ENCODE measurements at regions not wholly inside any gene's neighbourhood (a gene's known extent, or its start where the extent isn't known, plus 50 kb on each side); places are given as distances from the start of the nearest gene placed in this dataset.

DNA sequence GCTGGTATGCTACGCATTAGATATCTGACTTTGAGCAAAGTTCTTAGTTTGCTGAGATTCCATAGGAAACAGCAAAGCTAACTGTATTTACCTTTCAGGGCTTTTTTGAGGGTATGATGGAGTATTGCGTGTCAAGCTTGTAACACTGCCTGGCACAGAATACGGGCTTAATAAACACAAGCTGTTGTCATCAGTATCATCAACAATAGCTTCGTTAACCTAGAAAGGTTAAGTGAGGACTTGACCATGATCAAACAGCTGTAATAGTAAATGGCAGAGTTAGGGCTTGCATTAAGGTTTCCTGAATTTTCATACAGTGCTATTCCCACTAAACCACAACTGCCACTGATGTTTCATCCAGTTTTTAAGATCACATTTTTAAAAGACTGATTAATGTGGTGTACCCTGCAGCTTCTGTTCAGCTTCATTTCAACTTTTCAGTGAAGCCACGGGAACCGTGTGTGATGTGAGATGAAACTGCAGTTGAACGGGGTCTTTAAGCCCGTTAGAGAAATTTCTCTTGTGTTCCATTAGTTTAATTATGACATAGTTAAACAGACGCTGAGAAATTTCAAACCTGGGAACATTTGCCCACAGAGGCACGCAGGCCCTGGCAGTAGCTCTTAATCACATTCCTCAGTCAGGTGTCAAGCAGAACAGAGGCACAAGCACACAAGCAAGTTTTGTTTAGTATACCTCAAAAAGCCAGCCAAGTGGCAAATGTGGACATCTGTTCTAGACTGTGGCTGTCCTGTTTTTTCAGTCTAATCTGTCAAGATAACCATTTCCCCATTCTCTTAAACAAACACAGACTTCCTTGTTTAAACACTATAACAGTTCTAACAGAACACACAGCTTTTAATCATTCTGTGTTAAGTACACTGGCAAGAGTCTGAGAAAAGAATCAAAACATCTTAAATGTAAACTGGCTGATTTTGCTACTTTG lies 147.1 kb downstream of the ZNF608 start (continued):
- TF ChIP-seq, protein P1, sequence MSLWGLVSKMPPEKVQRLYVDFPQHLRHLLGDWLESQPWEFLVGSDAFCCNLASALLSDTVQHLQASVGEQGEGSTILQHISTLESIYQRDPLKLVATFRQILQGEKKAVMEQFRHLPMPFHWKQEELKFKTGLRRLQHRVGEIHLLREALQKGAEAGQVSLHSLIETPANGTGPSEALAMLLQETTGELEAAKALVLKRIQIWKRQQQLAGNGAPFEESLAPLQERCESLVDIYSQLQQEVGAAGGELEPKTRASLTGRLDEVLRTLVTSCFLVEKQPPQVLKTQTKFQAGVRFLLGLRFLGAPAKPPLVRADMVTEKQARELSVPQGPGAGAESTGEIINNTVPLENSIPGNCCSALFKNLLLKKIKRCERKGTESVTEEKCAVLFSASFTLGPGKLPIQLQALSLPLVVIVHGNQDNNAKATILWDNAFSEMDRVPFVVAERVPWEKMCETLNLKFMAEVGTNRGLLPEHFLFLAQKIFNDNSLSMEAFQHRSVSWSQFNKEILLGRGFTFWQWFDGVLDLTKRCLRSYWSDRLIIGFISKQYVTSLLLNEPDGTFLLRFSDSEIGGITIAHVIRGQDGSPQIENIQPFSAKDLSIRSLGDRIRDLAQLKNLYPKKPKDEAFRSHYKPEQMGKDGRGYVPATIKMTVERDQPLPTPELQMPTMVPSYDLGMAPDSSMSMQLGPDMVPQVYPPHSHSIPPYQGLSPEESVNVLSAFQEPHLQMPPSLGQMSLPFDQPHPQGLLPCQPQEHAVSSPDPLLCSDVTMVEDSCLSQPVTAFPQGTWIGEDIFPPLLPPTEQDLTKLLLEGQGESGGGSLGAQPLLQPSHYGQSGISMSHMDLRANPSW (CRISPR knock-in tag; IDR thresholded peaks at IDR 0.05), result no peak
- TF ChIP-seq JUN (IDR thresholded peaks at IDR 0.05; ENCODE audit: borderline replicate concordance, low read depth, low read length) (no peak), JUN (CRISPR knock-in tag; IDR thresholded peaks at IDR 0.05; ENCODE audit: borderline replicate concordance) (no peak), TAL1 (IDR thresholded peaks at IDR 0.05) (peak; percentile 62), ZZZ3 (IDR thresholded peaks at IDR 0.05) (no peak), RBM14 (IDR thresholded peaks at IDR 0.05; ENCODE audit: borderline replicate concordance, insufficient read depth, low read depth, low read length) (no peak), CCNT2 (IDR thresholded peaks at IDR 0.05; ENCODE audit: borderline replicate concordance, extremely low read depth, insufficient read length, low read depth, low read length) (peak; percentile 16), RHOXF2B (CRISPR knock-in tag; conservative IDR thresholded peaks at IDR 0.05) (no peak), KDM2B (CRISPR knock-in tag; IDR thresholded peaks at IDR 0.05) (no peak), NCOA6 (IDR thresholded peaks at IDR 0.05) (no peak), SAFB (IDR thresholded peaks at IDR 0.05; ENCODE audit: borderline replicate concordance, low read depth, low read length) (no peak), ZNF75A (CRISPR knock-in tag; IDR thresholded peaks at IDR 0.05) (no peak), PTBP1 (IDR thresholded peaks at IDR 0.05; ENCODE audit: low read depth, low read length) (no peak), SAFB2 (IDR thresholded peaks at IDR 0.05; ENCODE audit: borderline replicate concordance, low read depth, low read length, severe bottlenecking) (no peak)
- TF ChIP-seq, protein P2, sequence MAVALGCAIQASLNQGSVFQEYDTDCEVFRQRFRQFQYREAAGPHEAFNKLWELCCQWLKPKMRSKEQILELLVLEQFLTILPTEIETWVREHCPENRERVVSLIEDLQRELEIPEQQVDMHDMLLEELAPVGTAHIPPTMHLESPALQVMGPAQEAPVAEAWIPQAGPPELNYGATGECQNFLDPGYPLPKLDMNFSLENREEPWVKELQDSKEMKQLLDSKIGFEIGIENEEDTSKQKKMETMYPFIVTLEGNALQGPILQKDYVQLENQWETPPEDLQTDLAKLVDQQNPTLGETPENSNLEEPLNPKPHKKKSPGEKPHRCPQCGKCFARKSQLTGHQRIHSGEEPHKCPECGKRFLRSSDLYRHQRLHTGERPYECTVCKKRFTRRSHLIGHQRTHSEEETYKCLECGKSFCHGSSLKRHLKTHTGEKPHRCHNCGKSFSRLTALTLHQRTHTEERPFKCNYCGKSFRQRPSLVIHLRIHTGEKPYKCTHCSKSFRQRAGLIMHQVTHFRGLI (CRISPR knock-in tag; IDR thresholded peaks at IDR 0.05), result no peak
- TF ChIP-seq, protein P3, sequence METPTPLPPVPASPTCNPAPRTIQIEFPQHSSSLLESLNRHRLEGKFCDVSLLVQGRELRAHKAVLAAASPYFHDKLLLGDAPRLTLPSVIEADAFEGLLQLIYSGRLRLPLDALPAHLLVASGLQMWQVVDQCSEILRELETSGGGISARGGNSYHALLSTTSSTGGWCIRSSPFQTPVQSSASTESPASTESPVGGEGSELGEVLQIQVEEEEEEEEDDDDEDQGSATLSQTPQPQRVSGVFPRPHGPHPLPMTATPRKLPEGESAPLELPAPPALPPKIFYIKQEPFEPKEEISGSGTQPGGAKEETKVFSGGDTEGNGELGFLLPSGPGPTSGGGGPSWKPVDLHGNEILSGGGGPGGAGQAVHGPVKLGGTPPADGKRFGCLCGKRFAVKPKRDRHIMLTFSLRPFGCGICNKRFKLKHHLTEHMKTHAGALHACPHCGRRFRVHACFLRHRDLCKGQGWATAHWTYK (CRISPR knock-in tag; IDR thresholded peaks at IDR 0.05), result no peak

Data from K562 (cell line).